HG03520 (cell line): ENCODE measurements at regions not wholly inside any gene's neighbourhood (a gene's known extent, or its start where the extent isn't known, plus 50 kb on each side); places are given as distances from the start of the nearest gene placed in this dataset.

ENCODE experiments used
- ATAC-seq: cut with Tn5 transposase; IDR thresholded peaks from one replicate; pipeline ENCODE4 v1.9.1; 2021; ENCODE audit warnings: mild to moderate bottlenecking, moderate library complexity; ENCODE audit not compliant: unreplicated experiment

- ATAC-seq: no peak
These were observed 364.6 kb downstream of the DMRT2 start for GRCh38 chr9:1414711-1415131.

GRCh38 chr9:1415146-1415545 is 365.0 kb downstream of the DMRT2 start:
- ATAC-seq: no peak

- no peak for ATAC-seq
These were observed 366.1 kb downstream of the DMRT2 start for GRCh38 chr9:1416261-1416660.

- ATAC-seq: no peak
These were observed 371.3 kb downstream of the DMRT2 start for GRCh38 chr9:1421436-1421835.

GRCh38 chr9:1427875-1428274 is 377.7 kb downstream of the DMRT2 start:
- no peak for ATAC-seq

GRCh38 chr9:1429297-1429696 is 379.1 kb downstream of the DMRT2 start:
- ATAC-seq: no peak

GRCh38 chr9:1431461-1431860 is 381.3 kb downstream of the DMRT2 start:
- no peak for ATAC-seq

- no peak for ATAC-seq
These were observed 384.1 kb downstream of the DMRT2 start for GRCh38 chr9:1434052-1434767.

GRCh38 chr9:1434811-1435210 is 384.7 kb downstream of the DMRT2 start:
- no peak for ATAC-seq

- no peak for ATAC-seq
These were observed 390.1 kb downstream of the DMRT2 start for GRCh38 chr9:1440256-1440655.

GRCh38 chr9:1442105-1442504 is 391.9 kb downstream of the DMRT2 start:
- no peak for ATAC-seq

GRCh38 chr9:1443450-1443849 is 393.3 kb downstream of the DMRT2 start:
- ATAC-seq: no peak

GRCh38 chr9:1446671-1447070 is 396.5 kb downstream of the DMRT2 start:
- no peak for ATAC-seq

GRCh38 chr9:1453636-1454035 is 403.5 kb downstream of the DMRT2 start:
- ATAC-seq: no peak

GRCh38 chr9:1454211-1454610 is 404.1 kb downstream of the DMRT2 start:
- no peak for ATAC-seq

GRCh38 chr9:1454616-1455347 is 404.6 kb downstream of the DMRT2 start:
- ATAC-seq: no peak

- ATAC-seq: no peak
These were observed 405.6 kb downstream of the DMRT2 start for GRCh38 chr9:1455766-1456165.

GRCh38 chr9:1456301-1457024 is 406.3 kb downstream of the DMRT2 start:
- no peak for ATAC-seq

GRCh38 chr9:1457460-1457859 is 407.3 kb downstream of the DMRT2 start:
- no peak for ATAC-seq

- ATAC-seq: no peak
These were observed 408.3 kb downstream of the DMRT2 start for GRCh38 chr9:1458503-1458902.

GRCh38 chr9:1460143-1460769 is 410.1 kb downstream of the DMRT2 start:
- ATAC-seq: peak; percentile 49
